Hematopoietic multipotent progenitor cell (in vitro differentiated cells): ENCODE measurements at regions not wholly inside any gene's neighbourhood (a gene's known extent, or its start where the extent isn't known, plus 50 kb on each side); places are given as distances from the start of the nearest gene placed in this dataset.

Experiments
- DNase-seq, 3 donors: peaks; one replicate each; pipeline ENCODE4 v3.0.0-alpha.2; 2011 to 2015; ENCODE audit warnings: low read depth in 2 of 3, low spot score in 2 of 3

DNA sequence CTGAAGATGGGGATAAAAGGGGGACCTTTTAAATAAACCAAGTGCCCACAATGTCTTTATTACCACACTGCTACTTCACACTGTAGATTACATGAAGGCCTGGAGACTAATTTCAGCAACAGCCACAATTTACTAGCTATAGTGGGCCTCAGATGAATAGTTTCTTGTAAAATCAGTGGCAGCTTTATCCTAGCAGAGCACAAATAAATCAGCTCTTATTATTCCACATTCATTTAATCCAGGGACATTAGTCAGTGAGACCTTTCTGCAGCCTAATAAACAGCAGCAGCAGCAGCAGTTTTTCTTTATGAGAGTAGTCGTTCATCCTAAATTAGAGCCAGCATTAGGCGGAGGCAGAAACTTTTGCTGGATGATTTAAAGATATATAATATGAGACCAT lies 542.3 kb downstream of the PSAT1 start:
- DNase-seq, result no peak

DNA sequence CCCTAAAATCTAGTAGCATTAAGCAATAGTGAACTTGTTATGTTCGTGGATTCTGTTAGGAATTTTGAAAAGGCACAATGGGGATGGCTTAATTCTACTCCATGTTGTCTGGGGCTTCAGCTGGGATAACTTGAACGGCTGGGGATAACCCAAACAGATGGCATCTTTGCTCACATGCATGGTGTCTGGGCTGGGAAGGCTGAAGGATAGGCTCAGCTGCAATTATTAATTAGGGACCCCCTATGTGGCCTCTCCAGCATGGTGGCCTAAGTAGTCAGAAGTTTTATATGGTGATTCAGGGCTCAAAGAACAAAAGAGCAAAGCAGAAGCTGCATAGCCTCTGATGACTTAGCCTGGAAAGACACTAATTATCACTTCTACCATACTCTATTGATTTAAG lies 551.1 kb downstream of the PSAT1 start:
- DNase-seq, result no peak

DNA sequence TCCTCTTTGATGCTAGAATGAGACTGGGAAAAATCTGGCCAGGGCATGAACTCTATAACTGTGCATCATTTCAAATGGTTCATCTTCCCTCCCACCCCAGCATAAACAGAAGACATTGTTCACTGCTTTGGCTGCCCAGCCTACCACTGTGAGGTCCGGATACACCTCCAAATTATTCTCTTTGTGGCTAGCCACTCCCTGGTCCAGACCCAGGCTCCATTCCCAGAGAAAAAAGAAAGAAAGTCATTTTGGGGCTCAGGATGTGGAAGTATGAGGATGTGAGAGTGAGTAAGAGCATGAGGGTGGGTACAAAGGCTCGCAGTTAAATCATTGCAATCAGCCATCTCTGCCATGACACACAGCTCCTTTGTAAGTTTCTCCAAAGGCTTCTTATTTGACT lies 559.2 kb downstream of the PSAT1 start:
- no peak for DNase-seq

DNA sequence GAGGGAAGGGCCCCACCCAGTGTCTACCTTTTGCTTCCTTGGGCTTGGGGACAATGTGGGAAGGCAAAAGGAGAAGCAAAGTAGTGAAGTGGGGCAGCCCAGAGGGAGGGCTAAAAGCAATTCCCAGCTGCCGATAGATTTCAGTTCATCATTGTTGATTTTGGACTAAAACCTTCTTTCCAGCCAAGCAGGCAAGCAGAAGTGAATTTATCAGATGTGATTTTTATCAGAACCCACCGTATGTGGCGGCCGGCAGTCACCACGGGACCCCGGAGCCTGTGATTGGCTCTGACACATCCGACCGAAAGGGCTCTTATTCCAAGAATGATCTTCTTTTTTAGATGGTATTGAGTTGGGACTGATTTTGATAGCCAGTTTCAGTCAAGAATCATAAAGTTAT lies 559.9 kb downstream of the PSAT1 start:
- no peak for DNase-seq

DNA sequence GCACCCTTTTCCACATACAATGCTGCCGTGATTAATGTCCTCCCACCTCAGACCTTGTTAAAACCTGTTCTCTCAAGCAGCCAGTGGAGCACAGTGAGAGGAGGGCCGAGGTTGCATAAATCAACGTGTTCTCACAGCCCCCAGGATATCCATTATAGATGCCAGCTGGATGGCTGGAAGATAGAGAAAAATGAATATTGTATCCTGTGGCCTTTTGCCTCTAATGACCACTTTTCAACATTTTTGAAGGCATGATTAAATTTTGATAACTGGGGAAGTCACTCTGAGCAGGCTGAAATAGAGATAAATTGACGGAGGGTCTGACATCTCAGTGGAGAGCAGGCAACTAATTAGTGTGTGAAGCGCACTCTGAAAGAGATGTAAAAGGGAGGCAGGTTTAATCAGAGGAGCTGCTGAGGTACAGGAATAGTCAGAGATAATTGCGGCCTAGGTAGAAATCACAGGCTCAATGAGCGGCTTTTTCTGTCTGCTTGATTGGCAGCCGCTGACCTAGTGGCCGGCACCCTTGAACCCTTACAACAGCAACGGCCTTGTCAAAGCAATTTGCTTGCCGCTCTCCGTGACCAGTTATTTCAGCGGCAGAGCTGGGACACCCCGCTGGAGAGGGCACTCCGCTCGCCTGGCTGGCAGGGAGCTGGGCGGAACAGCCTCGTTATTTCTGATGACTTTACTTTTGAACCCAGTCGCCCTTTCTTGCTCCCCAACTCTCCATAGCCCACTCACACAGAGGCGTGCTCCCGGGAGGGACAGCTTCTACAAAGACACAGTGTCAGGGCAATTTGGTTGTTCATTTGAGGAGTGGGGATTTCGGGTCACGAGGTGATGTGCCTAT lies 560.7 kb downstream of the PSAT1 start:
- DNase-seq, result no peak

DNA sequence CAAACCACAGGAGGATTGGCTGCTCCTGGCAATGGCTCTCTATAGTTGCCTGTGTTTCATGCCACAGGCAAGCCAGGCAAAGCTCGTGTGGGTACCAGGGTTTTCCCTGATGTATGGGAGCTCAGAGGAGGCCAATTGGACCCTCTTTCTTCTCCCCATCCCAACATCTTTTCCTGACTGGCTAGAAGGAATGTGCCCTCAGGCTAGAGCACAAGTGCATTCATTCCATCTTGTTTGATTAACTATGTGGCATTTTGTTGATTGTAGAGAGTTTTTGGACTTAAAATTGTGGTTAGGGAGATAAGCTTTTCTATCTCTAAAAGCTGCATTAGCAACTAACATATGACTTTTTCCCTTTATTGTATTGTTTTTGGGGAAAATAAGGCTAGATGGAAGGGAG lies 561.3 kb downstream of the PSAT1 start:
- no peak for DNase-seq

DNA sequence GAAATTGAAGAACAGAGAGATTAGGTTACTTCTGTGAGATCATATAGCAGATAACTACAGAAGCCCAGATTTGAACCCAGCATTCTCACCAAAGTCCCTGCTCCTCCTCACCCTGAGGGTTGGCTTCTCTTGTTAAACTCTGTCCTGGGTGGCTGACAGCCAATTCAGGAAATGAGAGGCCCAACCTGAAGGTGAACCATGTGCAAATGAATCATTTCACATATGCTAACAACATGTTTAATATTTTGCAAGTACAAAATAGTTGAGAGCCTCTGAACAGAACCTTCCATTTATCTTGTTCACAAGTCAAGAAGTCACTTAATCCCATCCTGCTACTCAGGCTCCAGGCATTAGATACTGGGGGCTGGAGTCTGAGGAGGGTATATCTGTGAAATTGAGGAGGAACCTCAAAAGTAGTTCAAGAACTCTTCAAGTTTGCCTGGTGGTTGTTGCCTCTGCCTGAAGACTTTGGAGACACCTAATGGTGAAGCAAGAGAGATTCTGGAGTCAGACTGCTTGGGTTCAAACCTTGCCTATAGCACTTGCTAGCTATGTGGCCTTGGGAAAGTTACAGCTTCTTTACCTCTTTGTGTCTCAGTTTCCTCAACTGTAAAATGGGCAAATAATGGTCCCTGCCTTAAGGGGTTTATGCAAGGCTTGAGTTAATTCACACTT lies 564.0 kb downstream of the PSAT1 start:
- no peak for DNase-seq

DNA sequence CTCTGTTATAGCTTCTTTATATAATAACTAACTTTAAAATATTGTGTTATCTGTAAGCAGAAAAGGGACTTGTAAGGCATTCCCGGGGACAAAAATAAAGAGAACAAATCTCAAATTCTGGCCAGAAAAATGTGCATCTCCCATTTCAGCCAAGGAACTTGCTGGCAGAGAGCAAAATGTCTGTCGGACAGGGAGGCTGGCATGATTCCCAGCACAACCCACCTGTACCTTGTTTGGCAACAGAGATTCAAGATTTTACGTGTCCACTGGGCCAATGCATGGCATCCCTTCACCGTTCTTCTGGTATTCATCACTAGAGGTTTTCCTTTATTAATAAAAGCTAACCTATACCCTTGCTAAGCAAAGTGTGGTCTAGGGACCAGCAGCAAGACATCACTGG lies 566.6 kb downstream of the PSAT1 start:
- no peak for DNase-seq

DNA sequence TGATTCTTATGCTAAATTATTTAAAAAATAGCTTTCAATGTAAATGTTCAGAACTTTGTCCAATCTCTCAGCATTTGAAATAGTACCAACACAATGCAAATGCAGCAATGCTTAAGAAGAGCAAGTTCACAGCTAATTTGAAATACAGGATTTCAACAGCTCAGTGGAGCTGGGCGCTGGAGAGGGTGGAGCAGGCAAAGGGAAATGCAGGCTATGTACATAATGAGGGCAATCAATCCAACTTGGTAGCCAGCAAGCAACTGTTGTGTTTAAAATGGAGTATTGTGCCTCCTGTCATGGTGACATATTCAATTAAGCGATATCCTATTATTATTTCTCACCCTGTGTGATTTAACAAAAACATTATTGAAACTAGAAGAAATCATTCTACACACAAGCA lies 568.8 kb downstream of the PSAT1 start:
- no peak for DNase-seq

DNA sequence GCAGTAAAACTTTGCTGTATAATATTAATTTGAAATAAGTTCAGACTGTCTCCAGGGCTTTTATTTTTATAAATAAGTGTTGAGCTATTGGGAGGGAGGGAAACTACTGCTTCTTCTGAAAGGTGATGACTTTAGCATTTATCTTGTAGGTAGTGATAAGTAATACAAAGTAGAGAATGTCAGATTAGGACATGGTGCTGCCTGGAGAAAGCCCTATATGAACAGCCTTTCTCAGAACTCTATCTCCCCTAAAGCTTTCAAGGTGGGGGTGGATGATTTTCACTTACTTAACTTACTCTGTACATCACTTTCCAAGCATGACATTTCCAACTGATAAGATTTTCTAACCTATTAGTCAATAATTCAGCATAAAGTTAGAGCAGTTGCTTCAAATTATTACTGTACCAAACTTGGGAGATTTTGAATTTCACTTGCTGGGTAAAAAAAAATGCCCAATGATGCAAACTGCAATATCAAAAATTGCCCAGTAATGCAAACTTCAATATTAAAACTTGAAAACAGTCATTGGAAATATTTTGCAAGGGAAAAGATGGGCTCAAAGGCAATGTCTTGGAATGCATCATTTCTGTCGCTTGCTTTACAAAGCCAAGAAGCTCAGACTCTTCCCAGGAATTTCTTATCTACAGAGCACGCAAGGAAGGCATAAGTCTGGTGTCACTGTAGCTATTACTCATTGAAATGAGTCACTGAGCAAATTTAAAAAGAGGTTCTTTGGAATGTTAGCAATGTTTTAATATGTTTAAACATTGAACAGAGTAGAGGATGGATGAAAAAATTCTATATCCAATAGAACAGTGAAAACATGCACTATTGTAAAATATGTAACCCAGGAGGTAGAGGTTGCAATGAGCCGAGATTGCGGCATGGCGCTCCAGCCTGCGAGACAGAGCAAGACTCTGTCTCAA lies 569.5 kb downstream of the PSAT1 start:
- no peak for DNase-seq

DNA sequence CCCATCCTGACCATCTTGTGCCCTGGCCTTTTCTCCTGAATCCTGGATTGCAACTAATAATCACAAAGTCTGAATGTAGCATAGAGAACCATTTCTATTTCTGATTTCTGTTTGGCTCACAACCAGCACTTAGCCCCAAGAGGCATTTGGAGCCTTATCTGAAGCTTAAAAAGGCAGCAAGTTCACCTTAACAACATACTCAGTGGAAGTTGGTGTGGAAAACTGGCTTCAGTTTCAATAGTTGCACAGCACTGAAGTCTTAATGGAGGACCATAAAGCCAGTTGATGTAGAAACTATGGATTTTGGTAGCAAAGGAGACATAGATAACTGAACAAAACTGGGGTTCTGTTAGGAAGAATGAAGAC lies 574.1 kb downstream of the PSAT1 start:
- DNase-seq, result no peak

DNA sequence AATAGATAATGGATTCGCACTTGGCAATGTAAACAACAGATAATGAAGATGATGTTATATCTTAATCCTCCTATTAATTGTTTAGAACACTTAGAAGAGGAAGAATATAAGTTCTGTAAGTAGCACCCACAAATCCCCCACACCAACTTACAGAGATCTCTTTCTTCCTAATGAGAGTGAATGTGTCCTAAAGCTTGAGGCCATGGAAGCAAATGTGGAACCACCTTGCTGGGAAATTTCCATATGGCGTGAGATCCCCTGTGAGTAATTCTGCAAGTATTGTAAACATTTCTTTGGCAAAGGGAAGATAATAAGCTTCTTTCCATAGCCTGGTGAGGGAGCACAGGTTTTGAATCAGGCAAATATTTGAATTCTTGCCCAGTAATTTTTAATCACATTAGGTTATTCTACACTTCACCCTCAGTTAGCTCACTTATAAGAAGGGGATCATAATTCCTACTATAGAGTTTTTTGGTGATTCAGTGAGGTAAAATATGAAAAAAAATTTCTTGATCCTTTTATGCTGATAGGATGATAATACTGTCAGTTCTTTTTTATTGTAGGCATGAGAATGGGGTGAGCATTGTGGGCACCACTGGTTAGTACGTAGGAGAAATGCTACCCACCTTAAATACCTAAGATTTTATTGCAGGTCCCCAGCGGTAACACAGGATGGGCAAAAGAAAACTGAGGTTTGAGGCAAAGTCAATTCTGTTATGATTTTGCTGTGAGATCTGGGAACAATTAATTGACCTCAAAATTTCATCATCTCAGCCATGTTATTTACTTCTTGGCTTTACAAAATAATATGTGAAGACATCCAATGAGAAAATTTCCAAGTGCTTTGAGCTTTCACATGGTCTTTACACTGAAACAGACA lies 574.8 kb downstream of the PSAT1 start:
- DNase-seq, result no peak

DNA sequence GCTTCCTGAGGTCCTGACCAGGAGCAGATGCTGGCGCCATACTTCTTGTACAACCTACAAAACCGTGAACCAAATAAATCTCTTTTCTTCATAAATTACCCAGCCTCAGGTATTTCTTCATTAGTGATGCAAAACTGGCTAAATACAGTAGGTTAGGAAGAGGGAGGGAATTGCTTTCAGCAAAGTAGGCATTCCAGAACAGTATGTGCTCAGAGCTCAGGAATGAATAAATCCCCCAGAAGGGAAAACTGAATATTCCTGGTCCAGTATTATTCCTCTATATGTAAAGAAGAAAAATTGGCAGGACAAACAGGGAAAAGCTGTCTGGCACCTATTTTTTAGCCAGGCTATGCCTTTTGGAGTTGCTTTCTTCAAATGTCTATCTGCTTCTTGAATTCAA lies 577.1 kb downstream of the PSAT1 start:
- no peak for DNase-seq

DNA sequence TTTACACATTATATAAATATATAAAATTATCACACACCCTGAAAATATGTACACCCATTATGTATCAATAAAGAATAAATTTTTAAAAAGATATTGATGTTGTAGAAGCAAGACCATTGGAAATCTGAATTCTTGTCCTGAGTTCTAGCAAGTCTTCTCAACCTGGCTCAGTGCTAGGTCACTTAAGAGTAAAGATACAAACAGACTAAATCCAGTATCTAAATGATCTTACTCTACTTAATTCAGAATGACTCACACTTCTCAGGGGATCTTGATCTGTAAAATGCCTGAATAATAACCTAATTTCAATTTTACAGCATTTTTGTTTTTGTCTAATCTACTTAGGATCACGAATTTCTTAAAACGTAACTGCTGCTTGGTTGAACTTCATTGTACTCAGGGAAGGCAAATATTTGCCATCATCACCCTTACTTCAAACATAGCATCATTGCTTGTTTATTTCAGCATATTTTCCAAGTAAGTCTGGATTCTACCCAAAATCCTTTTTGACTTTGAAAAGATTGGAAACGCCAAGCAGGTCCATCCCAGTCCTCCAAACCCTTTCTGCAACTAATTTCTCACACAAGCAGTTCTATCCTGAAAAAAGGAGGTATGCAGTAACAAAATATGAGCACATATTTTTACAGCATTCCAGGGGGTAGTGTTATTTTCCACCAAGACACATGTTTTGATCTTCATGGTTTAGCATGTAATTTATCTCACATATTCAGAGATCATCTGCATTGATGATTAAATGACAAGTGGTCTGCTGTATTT lies 582.6 kb downstream of the PSAT1 start:
- DNase-seq, result no peak

DNA sequence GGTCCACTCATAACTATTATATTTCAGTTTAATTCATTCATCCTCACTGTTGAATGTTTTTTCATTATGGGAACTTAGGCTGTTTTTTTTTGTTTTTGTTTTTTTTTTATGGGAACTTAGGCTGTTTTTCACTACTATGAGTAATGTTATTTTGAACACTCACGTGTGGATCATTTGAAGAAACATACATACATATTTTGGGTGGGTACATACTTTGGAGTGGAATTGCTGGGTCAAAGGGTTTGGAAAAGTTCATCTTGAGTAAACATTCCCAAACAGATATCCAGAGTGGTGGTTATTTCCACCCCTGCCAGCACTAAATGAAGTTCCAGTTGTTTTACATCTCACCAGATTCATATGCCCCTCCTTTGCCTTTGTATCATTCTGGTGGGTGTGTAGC lies 584.4 kb downstream of the PSAT1 start:
- no peak for DNase-seq

DNA sequence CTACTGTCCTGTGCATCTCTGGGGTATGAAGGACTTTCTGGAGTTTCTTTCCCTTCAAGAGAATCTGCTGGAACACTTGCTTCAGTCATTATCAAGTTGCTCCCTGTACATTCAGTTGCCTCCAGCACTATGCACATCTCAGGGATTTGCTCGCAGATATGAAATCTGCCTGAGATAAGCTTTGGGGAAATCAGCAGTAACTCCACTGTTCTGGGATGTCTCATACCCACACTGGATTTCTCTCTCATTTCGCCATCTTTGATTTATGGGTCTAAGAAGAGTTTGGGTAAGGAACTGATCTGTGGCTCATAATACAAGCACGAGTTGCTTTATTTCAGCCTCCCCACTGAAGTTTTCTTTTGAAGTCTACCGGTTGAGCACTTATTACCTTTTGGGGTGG lies 585.6 kb downstream of the PSAT1 start:
- DNase-seq, result no peak

DNA sequence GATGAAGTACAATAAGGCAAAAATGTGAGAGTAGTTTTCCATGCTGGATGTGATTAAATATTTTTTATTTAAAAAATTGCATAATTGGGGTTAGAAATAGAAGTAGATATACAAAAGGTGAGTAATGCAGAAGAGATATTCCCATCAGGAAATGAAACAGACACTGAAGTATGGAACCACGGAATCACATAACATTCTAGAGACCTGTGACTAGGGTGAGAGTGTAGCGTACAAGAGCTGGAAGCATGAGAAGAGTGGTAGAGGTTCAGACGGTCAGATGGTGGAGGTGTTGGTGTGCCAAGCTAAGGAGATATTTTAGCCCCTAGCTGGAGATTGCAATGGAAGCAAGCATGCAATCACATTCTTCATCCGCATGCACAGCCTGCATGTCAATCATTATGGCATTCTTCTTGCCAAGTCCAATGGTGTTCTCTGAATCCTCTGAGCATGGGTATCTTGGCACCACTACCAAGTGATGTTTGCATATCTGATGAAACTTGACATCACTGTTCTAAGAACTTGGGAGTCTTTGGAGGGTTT lies 587.8 kb downstream of the PSAT1 start:
- no peak for DNase-seq

DNA sequence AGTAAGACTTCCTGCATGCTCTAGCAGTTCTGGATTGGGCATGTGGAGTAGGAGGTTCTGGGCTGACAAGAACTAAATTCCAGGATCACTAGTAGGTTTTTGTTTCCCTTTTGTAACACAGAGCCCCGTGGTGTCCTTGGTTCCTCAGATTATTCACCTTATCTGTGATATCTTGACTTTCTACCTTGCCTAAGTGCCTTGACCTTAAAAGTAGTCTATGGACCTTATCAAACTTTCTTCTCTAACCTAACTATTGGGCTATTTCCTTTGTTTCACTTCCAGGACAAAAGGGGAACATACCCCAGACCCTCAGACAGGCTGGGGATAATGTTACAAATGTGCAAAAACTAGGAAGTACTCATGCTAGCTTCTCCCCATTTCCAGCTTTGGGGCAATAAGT lies 595.3 kb downstream of the PSAT1 start:
- DNase-seq, result no peak

DNA sequence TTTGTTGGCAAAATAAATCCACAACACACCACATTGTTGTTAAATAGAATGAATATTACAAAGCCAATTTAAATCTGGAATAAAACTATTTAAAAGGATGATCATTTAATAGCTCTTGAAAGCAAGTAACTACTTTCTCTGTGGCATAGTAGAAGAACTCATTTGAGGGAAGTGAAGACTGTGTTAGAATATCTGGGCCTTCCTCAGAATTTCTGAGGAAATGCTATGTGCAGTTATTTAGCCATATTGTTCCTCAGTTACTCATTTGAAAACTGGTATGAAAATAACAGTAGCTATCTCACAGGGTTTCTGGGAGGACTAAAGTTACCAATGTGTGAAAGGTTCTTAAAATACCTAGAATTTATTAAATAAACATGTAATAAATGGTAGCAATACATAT lies 595.8 kb downstream of the PSAT1 start:
- DNase-seq, result no peak
